GM12874 (cell line): ENCODE measurements at regions not wholly inside any gene's neighbourhood (a gene's known extent, or its start where the extent isn't known, plus 50 kb on each side); places are given as distances from the start of the nearest gene placed in this dataset.
A peak's percentile ranks its signal among the peaks of the same experiment; 100 is the strongest.

Source experiments
- CTCF ChIP-seq: IDR thresholded peaks from 2 replicates; pipeline ENCODE4 v1.5.1; 2011; ENCODE audit warnings: low read depth, mild to moderate bottlenecking, control low read depth, low read length, moderate library complexity; ENCODE audit not compliant: insufficient read depth

- no peak for TF ChIP-seq CTCF
Observed at GRCh38 chr20:52794853-52795252, 177.3 kb upstream of the TSHZ2 start.

- TF ChIP-seq CTCF = no peak
Observed at GRCh38 chr20:52793339-52793963, 178.7 kb upstream of the TSHZ2 start.

GRCh38 chr20:52791091-52791490 lies 181.1 kb upstream of the TSHZ2 start:
- TF ChIP-seq CTCF = no peak

GRCh38 chr20:52789716-52790115 lies 182.4 kb upstream of the TSHZ2 start:
- TF ChIP-seq CTCF = no peak

GRCh38 chr20:52787962-52788361 lies 184.2 kb upstream of the TSHZ2 start:
- no peak for TF ChIP-seq CTCF

- no peak for TF ChIP-seq CTCF
Observed at GRCh38 chr20:52787216-52787615, 184.9 kb upstream of the TSHZ2 start.

- TF ChIP-seq CTCF = no peak
Observed at GRCh38 chr20:52785679-52786078, 186.5 kb upstream of the TSHZ2 start.

GRCh38 chr20:52783769-52784168 lies 188.4 kb upstream of the TSHZ2 start:
- TF ChIP-seq CTCF = peak; percentile 25; the same call in 1 of the 2 replicates
